RWPE1 (cell line): ENCODE measurements at regions not wholly inside any gene's neighbourhood (a gene's known extent, or its start where the extent isn't known, plus 50 kb on each side); places are given as distances from the start of the nearest gene placed in this dataset.

Experiments
- CTCF ChIA-PET: fragments of 350-600 bp; sonication (Branson Sonifier 250); formaldehyde crosslinking; extraction: SDS; loops from one replicate; lab custom pipeline; 2021; lab: Yijun Ruan, JAX
- POLR2A ChIA-PET: fragments of 400-600 bp; formaldehyde crosslinking; extraction: SDS; loops from one replicate; lab custom pipeline; 2020; ENCODE audit warnings: antibody characterized with exemption; ENCODE audit not compliant: low non-redundant PET; lab: Yijun Ruan, JAX
- DNase-seq: peaks from one replicate; pipeline ENCODE4 v3.0.0; 2012; ENCODE audit warnings: low spot score
- H3K27ac ChIP-seq: fragments of 450-650 bp; 2 replicates; pipeline ENCODE4 v1.5.1; 2017
- CTCF ChIP-seq: fragments of 450-650 bp; conservative IDR thresholded peaks from 2 replicates; pipeline ENCODE4 v1.5.1; 2017; ENCODE audit warnings: low read depth, mild to moderate bottlenecking

- no peak for TF ChIP-seq CTCF
- ChIA-PET POLR2A (no interaction called here), CTCF (no interaction called here)
- H3K27ac ChIP-seq, result no peak overlapping the region
- DNase-seq, result no peak
Observed at GRCh38 chr3:6189384-6189783, 671.5 kb upstream of the GRM7 start.

DNA sequence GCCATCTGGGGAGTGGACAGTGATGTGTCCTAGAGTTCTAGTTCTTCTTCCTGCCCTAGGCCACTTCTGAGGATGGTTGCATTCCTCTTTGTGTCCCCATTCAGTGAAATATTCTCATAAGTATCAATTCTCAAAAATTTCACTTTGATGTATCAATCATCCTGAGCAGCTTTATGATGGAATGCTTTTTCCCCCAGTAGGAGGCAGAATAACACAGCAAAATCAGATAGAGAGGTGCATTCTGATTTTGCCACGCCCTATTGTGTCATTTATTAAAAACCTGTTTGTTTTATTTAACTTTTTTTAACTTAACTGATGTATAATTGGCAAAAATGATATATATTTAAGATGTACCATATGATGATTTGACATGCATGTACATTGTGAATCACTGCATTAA is 656.0 kb upstream of the GRM7 start:
- POLR2A ChIA-PET, result no interaction called here
- CTCF ChIA-PET, result no interaction called here

GRCh38 chr3:6216135-6217026 is 644.5 kb upstream of the GRM7 start:
- no peak overlapping the region for H3K27ac ChIP-seq
- no peak for TF ChIP-seq CTCF
- no peak for DNase-seq
- ChIA-PET POLR2A (no interaction called here), CTCF (no interaction called here)

More for the DNA sequence above, 656.0 kb upstream of the GRM7 start:
- no peak for TF ChIP-seq CTCF
- DNase-seq, result no peak
- no peak overlapping the region for H3K27ac ChIP-seq

GRCh38 chr3:6220447-6220846 is 640.5 kb upstream of the GRM7 start:
- no peak for TF ChIP-seq CTCF
- H3K27ac ChIP-seq, result no peak overlapping the region
- POLR2A ChIA-PET, result no interaction called here
- CTCF ChIA-PET, result no interaction called here
- DNase-seq, result no peak

DNA sequence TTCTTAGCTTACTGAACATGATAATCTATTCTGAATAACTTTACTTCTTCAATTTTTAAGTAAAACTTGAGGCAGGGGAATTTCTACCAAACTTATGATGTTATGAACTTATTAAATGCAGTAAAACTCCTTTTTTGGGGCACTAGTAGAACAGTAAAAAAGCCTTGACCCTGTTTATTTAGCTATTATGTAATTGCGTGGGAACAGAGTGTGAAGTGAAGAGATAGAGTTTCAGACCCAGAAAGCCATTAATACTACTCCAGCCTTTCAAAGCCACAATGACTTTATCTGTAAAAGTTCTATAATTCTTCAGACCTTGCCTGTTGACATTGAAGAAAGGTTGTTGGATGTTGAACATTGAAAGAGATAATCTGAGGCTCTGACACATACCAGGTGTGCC is 638.8 kb upstream of the GRM7 start:
- no peak overlapping the region for H3K27ac ChIP-seq
- no peak for TF ChIP-seq CTCF
- POLR2A ChIA-PET, result no interaction called here
- CTCF ChIA-PET, result no interaction called here
- DNase-seq, result no peak

DNA sequence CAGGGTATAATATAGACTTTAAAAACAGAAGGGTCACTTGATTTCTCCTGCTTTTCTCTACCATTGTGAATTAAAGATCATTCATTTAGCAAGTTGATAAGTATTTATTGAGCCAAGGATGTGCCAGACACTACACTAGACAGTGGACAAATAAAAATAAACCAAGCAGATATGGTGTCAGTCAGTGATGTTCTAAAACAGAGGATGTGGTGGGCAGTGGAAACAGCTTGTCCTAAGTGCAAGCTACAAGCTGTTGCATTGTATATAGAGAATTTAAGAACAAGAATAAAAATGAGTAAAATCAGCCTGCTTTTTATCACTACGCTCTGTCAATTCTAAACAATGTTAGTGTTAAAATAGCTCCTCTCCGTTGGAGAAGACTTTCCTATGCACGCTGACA is 637.3 kb upstream of the GRM7 start:
- POLR2A ChIA-PET, result no interaction called here
- H3K27ac ChIP-seq, result no peak overlapping the region
- DNase-seq, result no peak
- no peak for TF ChIP-seq CTCF
- CTCF ChIA-PET, result no interaction called here
